K562 (cell line): ENCODE measurements at regions not wholly inside any gene's neighbourhood (a gene's known extent, or its start where the extent isn't known, plus 50 kb on each side); places are given as distances from the start of the nearest gene placed in this dataset.

Experiments
- ARID4B ChIP-seq: sonication (generic); formaldehyde crosslinking; IDR thresholded peaks from 2 replicates; pipeline ENCODE4 v1.8.0; 2022; ENCODE audit warnings: mild to moderate bottlenecking, missing genetic modification reagents
- RERE ChIP-seq: sonication (generic); formaldehyde crosslinking; IDR thresholded peaks from 2 replicates; pipeline ENCODE4 v1.8.0; 2023; ENCODE audit warnings: missing genetic modification reagents, mild to moderate bottlenecking, borderline replicate concordance
- ZNF134 ChIP-seq: fragments of 250-450 bp; sonication (Bioruptor Pico); conservative IDR thresholded peaks from 2 replicates; pipeline ENCODE4 v1.4.0; 2020

GRCh38 chr18:1292167-1292566, 387.5 kb downstream of the ADCYAP1 start (continued):
- no peak for TF ChIP-seq RERE
- no peak for TF ChIP-seq ARID4B
- no peak for TF ChIP-seq ZNF134 (CRISPR knock-in tag)
